ENCODE measurements at regions not wholly inside any gene's neighbourhood (a gene's known extent, or its start where the extent isn't known, plus 50 kb on each side); places are given as distances from the start of the nearest gene placed in this dataset.

DNA sequence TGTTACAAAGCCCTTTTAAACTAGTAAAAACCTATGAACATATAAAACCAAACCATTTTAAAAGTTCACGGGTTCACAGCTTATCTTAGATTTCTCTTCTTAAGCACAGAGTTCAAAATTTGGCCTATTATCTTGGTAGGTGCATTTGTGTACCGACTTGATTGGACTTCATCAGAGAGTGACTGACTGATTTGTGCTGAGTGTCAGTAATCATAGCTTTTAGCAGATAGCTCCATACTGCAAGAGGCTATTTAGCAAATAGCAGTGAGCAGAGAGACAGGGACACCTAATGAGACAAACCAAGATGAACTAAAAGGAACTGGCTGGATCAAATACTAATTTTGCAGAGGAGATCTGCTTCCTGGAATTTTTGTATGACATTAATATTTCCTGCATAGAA, 274.5 kb downstream of the PRR16 start:
- Histone ChIP-seq H3K27me3 (ENCODE audit: insufficient read depth, low read depth) (no peaks in the 10 kb centered on the region), H3K36me3 (ENCODE audit: low read depth) (no peaks in the 10 kb centered on the region), H4K20me1 (ENCODE audit: insufficient read depth) (no peaks in the 10 kb centered on the region), H3K9me3 (ENCODE audit: insufficient read depth, low read depth) (no peaks in the 10 kb centered on the region), H3K9me2 (ENCODE audit: insufficient read depth) (peaks cover 4% of the 10 kb centered on the region; the same call in 1 of the 2 replicates), H3F3A (ENCODE audit: insufficient read depth, low read depth) (no peaks in the 10 kb centered on the region), H3K4me3 (no peak overlapping the region), H3K4me1 (replicated peaks; ENCODE audit: insufficient read depth) (no peaks in the 10 kb centered on the region), H2AFZ (no peak overlapping the region), H3K27ac (no peak overlapping the region), H3K79me2 (ENCODE audit: low read depth) (no peaks in the 10 kb centered on the region), H3K4me2 (no peak overlapping the region)
- no peak for DNase-seq
- POLR2A ChIA-PET (ENCODE audit: unreplicated experiment) = no interaction called here
- intact Hi-C loops (cut with micrococcal nuclease; ENCODE audit: unreplicated experiment) = no loop called here
- CTCF ChIA-PET = no interaction called here
- TF ChIP-seq, protein P1, sequence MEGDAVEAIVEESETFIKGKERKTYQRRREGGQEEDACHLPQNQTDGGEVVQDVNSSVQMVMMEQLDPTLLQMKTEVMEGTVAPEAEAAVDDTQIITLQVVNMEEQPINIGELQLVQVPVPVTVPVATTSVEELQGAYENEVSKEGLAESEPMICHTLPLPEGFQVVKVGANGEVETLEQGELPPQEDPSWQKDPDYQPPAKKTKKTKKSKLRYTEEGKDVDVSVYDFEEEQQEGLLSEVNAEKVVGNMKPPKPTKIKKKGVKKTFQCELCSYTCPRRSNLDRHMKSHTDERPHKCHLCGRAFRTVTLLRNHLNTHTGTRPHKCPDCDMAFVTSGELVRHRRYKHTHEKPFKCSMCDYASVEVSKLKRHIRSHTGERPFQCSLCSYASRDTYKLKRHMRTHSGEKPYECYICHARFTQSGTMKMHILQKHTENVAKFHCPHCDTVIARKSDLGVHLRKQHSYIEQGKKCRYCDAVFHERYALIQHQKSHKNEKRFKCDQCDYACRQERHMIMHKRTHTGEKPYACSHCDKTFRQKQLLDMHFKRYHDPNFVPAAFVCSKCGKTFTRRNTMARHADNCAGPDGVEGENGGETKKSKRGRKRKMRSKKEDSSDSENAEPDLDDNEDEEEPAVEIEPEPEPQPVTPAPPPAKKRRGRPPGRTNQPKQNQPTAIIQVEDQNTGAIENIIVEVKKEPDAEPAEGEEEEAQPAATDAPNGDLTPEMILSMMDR (conservative IDR thresholded peaks at IDR 0.05) = no peak
- TF ChIP-seq EZH2 (IDR thresholded peaks at IDR 0.05; ENCODE audit: low read depth) = no peak
- no TSS peak for BruUV-seq (replicated peaks)

DNA sequence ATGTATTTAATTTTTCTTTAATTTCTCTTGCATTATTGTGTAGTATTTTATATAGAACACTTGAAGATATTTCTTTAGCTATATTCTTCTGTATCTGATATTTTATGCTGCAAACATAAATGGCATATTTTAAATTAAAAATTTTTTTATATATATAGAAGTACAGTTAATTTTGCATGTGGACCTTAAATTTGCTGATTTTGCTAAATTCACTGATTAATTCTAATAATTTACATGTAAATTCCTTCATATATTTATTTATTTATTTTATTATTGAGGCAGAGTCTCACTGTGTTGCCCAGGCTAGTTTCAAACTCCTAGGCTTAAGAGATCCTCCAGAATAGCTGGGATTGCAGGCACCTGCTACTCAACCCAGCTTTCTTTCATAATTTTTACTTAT, 276.9 kb downstream of the PRR16 start:
- no TSS peak for BruUV-seq (replicated peaks)
- Histone ChIP-seq H3K4me2 (no peak overlapping the region), H3K4me1 (replicated peaks; ENCODE audit: insufficient read depth) (no peaks in the 10 kb centered on the region), H3K36me3 (ENCODE audit: low read depth) (no peaks in the 10 kb centered on the region), H3F3A (ENCODE audit: insufficient read depth, low read depth) (no peaks in the 10 kb centered on the region), H3K9me3 (ENCODE audit: insufficient read depth, low read depth) (no peaks in the 10 kb centered on the region), H2AFZ (no peak overlapping the region), H3K27me3 (ENCODE audit: insufficient read depth, low read depth) (no peaks in the 10 kb centered on the region), H3K79me2 (ENCODE audit: low read depth) (no peaks in the 10 kb centered on the region), H4K20me1 (ENCODE audit: insufficient read depth) (no peaks in the 10 kb centered on the region), H3K4me3 (no peak overlapping the region), H3K27ac (no peak overlapping the region), H3K9me2 (ENCODE audit: insufficient read depth) (peaks cover 4% of the 10 kb centered on the region; the same call in 1 of the 2 replicates)
- intact Hi-C loops (cut with micrococcal nuclease; ENCODE audit: unreplicated experiment) = no loop called here
- ChIA-PET POLR2A (ENCODE audit: unreplicated experiment) (no interaction called here), CTCF (no interaction called here)
- TF ChIP-seq EZH2 (IDR thresholded peaks at IDR 0.05; ENCODE audit: low read depth) = no peak
- TF ChIP-seq, protein P1 (conservative IDR thresholded peaks at IDR 0.05) = no peak
- no peak for DNase-seq

DNA sequence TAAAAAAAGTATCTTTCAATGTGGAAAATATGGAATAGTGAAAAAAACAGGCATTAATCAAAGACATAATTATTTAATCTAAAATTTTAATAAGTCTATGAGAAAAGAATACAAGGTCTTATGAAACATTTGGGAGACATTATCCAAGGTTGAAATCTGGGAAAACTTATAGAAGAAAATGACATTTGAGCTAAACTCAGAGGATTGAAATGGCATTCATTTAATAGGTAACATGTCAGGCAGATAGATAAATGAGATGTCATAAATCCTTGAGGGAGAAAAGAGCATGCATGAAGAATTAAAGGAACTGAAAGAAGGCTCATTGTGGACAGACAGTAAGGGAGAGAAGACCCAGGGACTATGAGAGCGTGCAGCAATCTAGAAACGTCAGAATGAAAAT, 284.4 kb downstream of the PRR16 start:
- no peak overlapping the region for H3K27ac ChIP-seq
- no peaks in the 10 kb centered on the region for H3K79me2 ChIP-seq (ENCODE audit: low read depth)
- H3K4me1 ChIP-seq (replicated peaks; ENCODE audit: insufficient read depth) = no peaks in the 10 kb centered on the region
- no peak overlapping the region for H3K4me2 ChIP-seq
- no peaks in the 10 kb centered on the region for H3F3A ChIP-seq (ENCODE audit: insufficient read depth, low read depth)
- no peaks in the 10 kb centered on the region for H3K9me2 ChIP-seq (ENCODE audit: insufficient read depth)
- ChIA-PET CTCF (no interaction called here), POLR2A (ENCODE audit: unreplicated experiment) (no interaction called here)
- H3K27me3 ChIP-seq (ENCODE audit: insufficient read depth, low read depth) = no peaks in the 10 kb centered on the region
- H4K20me1 ChIP-seq (ENCODE audit: insufficient read depth) = no peaks in the 10 kb centered on the region
- BruUV-seq (replicated peaks) = no TSS peak
- intact Hi-C loops (cut with micrococcal nuclease; ENCODE audit: unreplicated experiment) = no loop called here
- H2AFZ ChIP-seq = no peak overlapping the region
- no peaks in the 10 kb centered on the region for H3K36me3 ChIP-seq (ENCODE audit: low read depth)
- H3K9me3 ChIP-seq (ENCODE audit: insufficient read depth, low read depth) = no peaks in the 10 kb centered on the region
- DNase-seq = no peak
- H3K4me3 ChIP-seq = no peak overlapping the region
- TF ChIP-seq, protein P1 (conservative IDR thresholded peaks at IDR 0.05) = no peak
- TF ChIP-seq EZH2 (IDR thresholded peaks at IDR 0.05; ENCODE audit: low read depth) = no peak
